Activated naive CD4-positive, alpha-beta T cell treated with anti-CD3 and anti-CD28 coated beads, Interleukin-2, amount 50 U/mL, for 16 hours (primary cell): ENCODE measurements at regions not wholly inside any gene's neighbourhood (a gene's known extent, or its start where the extent isn't known, plus 50 kb on each side); places are given as distances from the start of the nearest gene placed in this dataset.

Source experiments
- DNase-seq: peaks from one replicate; pipeline ENCODE4 v3.0.0-alpha.2; 2020

DNA sequence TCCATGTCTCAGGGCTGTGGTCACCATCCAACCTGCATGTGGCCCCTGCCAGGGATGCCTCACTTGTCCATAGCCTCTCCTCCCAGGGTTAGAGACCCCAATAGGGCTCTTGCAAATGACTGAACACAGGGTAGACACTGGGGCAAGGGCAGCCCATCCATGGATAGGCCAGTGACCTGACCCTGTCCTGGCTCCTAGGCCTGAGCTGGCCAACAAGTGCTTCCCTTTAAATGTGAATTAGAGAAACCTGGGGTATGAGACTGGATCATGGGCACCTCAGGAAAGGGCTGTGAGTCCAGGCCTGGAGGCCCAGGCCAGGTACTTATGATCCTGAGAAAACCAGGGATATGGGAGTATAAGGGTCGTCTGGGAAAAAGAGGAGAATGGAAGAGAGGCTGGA, 64.5 kb downstream of the COPS8 start:
- no peak for DNase-seq

DNA sequence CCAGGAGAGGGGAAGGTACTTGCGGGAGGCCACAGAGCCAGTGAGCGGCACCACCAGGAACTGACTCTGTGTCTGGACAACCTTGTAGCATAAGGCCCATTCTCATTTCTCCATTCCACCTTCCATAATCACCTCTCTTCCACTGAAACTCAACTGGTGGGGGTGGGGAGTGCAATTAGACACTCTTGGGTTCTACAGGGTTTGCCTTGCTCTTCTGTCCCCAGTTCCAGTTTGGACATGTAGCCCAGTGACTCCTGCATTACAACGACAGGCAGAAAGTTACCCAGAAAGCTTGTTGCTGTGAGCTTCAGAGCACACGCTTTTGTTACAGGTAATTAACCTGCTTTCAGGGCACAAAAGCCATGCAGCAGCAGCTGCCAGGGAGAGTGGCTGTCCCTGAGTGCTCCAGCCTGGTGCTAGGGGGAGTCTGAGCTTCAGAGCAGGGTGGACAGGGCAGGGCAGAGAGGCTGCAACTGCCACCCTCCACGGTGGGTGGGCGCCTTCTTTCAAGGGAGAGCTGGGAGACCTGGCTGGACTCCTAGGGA, 65.2 kb downstream of the COPS8 start:
- no peak for DNase-seq

DNA sequence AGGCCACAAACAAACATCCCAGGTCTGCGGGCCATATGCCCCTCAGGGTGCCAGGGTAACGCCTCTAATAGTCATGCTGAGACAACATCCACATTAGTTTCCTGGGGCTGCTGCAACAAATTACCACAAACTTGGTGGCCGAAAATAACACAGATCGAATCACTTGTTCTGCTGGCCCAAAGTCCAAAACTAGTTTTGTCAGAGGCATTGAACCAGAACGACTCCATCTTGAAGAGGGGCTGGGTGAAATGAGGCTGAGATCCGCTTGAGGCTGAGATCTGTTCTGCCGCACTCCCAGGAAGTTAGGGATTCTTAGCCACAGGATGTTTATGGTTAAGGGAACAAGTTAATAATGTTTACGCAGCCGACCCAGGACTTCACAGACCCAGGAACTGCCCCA, 66.7 kb downstream of the COPS8 start:
- no peak for DNase-seq

DNA sequence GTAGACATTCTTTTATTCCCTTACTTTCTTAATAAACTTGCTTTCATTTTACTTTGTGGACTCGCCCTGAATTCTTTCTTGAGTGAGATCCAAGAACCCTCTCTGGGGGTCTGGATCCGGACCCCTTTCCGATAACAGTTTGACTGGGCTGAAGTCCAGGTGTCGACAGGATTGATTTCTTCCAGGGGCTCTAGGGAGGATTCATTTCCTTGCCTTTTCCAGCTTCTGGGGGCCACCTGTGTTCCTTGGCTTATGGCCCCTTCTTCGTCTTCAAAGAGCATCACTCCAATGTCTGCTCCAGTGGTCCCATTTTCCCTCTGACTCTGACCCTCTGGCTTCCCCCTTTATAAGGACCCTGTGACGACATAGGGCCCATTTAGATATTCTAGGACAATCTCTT, 67.5 kb downstream of the COPS8 start:
- DNase-seq, result no peak

DNA sequence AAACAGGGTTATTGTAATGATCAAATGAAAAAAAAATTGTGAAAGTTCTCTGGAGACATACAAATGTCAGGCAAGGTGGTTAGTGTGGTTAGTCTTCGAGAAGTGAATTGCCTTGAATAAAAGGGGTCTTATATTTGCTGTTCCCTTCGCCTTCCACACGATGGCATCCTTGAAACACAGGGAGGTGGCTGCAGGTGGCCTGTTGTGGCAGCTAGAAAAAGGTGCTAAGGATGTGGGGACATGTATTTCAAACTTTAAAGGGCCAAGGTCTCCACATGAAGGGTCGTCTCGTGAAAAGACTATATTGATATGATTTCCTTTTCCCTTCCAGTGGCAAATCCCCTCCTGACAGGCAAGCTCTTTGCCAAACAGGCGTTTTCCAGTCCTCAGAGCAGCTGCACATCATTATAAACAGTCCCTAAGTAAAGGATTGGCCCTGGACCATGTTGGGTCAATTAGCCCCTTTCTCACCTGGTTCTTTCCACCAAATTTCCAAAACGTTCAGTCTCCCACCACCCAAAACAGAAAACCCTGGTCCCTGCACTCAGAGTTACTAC, 68.5 kb downstream of the COPS8 start:
- DNase-seq, result peak; percentile 55

DNA sequence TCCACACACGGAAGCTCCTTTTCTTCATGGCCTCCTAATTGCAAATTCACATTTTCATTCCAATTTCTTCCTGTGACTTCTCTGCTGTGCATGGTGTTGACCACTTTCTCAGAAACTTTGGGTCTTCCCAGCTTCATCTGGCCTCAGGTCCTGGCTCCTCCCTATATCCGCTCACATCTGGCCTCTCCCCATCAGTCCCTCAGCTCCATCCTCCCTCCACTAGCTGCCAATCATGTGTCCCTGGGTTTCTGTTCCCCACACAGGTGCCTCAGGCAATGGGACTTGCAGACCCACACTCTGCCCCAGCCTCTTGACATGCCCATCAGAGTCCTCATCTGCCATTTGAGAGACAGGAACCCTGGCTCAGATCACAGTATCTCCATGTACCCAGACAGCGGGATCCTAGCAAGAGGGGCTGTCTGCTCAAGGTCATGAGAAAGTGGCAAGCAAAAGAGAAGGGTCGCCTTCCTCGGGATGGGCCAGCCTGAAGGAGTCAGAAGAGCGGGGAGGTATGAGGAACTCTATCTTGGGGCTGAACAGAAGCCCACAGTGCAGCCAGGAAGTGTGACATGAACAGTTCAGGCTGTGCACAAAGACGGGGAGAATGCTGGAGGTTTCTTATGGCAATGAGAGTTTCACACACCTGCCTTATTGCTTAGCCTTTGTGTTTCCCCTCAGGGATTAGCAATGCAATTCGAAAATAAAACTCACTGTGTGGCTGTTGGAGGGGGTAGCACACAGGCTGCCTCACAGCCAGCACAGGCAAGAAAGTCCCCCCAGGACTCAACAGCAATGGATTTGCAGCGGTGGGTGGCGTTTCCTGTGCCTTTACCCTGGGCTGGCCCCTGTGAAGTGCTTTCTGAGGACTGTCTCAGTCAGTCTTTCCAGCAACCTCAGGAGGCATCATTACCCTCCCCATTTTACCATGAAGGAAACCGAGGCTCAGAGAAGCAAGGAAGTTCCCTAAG, 69.5 kb downstream of the COPS8 start:
- no peak for DNase-seq

DNA sequence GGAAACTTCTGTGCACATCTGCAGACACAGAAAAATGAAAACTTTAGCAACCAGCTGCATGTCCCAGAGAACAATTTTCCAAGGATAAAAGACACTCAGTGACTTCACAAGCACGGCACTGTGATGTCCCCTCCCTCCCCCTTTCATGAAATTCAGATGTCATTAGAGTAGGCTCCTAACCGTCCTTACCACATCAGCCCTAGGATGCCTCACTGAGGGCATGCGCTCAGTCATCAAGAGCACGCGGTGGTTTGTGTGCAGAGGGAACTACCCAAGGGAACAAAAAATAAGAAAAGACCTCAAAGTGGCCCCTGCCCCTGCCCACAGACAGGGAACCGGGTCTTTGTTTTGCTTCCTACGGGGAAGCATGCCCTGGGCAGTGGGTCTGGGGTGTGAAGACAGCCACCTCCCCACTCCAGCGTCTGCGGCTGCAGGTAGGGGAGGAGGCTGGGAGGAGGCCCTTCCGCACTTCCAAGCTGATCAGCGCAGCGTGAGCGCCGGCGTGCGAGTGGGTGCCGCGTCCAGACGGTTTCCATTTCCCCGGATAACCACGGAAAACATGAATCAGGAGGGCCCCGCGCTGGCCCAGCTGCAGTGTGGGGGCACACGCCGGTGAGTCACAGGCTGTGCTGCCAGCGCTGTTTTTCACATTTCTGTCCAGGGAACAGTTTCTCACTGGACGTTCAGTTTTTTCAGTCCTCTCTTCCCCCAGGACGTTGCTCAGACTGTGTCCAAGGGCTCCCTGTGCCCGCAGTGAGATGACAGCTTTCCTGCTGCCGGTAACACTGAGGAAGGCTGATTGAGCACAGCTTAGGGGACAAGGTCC, 70.6 kb downstream of the COPS8 start:
- peak; percentile 44 for DNase-seq

DNA sequence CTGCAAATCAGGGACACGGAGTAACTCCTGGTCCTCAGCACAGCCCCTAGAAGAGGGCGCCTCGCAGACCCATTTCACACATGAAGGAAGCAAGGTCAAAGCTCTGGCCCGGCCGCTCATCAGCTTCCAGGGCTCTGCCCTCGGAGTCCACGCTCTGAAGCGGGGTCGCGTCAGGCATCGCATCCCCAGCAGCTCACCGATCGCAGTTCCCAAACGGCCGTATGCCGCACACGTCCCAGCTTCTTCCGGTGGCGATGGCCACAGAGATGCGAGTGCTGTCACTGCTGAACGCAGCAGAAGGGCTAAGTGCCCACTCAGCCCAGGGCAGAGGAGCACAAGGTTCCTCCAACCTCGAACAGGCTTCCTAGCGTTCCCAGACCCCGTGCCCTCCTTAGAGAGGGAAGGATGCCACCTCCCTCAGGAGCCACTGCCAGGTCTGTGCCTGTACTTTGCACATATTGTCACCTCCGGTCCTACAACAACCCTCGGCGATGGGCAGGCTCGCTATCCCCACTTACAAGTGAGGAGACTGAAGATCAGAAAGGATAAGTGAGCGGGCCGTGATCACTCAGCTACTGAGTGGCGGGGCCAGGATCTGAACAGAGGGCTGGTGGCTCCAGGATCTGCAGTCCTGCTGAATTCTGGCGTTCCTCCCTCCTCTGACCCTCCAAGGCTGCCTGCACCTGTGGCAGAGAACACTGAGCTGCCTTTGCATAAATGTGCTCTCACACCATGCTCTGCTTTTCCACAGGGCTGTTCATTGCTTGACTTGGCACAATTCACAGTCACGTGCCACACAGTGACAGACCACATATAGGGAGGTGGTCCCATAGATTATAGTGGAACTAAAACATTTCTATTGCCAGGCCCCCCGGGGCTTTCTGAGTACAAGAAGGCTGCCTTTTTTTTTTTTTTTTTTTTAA, 71.4 kb downstream of the COPS8 start:
- DNase-seq, result no peak

DNA sequence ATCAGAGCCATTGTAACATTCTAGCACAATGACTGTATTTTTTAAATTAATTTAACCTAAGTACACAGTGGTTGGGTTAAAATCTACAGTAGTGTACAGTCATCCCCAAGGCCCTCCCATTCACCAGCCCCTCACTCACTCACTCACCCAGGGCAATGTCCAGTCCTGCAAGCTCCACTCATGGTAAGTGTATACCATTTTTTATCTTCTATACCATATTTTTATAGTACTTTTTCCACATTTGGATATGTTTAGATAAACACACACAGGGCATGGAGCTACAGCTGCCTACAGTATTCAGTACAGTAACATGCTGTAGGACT, 72.1 kb downstream of the COPS8 start:
- DNase-seq, result no peak

DNA sequence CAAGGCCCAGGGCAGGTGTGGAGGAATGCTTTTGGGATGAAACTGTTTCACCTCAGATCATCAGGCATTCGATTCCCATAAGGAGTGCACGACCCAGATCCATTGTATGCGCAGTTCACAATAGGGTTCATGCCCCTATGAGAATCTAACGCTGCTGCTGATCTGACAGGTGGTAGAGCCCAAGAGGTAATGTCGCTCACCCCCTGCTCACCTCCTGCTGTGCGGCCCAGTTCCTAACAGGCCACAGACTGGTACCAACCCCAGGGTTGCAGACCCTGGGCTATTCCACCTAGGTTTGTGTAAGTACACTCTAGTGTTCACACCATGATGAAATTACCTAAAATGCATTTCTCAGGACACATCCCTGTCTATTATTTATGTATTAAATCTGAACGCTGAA, 72.5 kb downstream of the COPS8 start:
- no peak for DNase-seq

DNA sequence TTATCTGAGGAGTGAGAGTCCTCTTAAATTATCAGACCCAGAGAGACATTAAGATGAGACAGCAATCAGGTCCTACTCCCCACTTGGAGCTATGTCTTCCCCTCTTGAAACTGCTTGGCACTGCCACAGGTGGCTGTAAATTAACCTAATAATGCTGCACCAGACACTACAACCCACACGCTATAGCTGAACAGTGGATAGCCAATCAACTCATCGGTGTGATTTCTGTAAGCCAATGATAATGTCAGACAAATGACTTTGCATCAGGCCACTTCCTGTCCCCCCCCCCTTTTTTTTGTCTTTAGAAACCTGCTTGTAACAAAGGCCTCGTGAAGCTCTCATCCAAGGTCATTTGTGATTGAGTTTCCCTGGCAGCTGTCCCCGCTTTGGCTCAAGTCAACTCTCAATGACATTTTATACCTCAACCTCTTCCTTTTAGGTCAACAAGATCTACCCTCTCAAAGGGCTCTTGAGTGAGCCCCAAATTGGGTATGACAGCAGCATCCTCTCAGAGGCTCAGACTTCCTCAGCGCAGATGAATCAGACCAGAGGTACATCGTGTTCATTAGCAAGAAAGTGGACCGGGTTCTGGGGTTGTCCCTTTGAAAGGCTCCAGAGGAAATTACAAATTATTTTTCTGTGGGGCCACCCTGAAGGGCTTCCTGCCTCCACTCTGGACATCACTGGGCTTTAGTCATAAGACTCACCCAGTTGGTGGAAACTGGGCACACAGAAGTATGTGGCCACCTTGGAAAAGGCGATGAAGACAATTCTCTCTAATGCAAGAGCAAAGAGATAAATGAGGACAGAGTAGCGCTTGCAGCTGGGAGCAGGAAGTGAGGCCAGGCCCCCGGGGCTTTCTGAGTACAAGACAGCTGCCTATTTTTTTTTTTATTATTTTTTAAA, 73.6 kb downstream of the COPS8 start:
- no peak for DNase-seq

DNA sequence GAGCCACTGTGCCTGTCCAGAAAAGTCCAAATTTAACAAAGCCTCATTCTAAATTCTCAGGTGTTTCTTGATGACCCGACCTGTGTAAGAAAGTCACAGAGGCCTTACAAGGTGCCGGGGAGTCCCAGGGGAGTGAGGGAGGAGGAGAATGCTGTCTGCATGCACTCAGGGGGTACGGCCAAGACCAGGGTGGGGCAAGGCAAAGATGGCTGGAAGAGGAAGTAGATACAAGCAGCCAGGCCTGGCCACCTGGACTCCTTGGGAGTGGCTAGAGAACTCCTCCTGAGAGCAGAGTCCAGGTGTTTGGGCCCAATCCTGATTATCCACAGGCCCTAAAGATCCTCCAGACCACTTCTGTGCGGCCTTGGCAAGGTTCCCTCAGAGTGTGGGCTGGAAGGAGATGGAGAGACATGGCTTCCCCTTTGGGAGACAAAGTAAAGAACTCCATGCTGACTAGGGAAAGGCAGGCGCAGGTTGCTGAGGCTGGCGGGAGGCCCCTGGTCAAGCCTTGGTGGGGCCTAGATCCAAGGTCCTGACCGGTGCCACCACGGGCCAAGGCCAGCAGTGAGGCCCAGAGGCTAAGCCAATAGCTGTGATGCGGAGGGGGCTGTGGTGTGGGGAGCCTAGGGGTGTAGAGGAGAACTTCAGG, 74.7 kb downstream of the COPS8 start:
- no peak for DNase-seq

DNA sequence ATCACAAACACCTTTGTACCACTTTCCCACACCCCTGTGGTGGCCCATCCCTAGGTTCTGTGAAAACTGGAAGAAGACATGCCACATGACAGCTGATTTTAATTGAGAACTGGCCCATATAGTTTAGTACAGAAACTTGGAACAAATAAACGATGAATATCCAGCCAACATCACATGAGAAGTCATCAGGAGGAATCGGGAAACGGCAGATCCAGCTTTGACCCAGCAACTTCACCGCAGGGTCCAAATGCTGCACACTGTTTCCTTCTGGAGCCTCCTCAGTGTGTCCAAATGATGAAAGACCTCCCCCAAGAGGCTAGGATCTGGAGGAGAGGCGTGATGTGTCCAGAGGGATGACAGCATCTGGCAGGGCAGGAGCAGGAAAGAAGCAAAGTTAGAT, 75.5 kb downstream of the COPS8 start:
- no peak for DNase-seq

DNA sequence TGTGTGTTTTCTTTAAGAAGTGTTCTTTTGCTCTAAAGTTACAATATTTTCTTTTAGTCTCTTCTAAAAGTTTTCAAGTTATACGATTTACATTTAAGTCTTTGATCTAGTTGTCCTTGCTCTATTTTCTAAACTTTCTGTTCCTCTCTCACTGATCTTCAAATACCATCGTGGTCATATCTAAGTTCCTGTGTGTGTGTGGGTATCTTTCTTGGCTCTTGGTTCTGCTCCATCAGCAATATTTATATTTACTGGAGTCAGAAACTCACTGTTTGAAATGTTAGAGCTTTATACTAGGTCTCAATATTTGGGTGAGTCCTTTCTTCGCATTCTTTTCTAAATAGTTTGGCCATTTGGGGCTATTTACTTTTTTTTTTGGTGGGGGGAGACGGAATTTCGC, 77.3 kb downstream of the COPS8 start:
- DNase-seq, result no peak

DNA sequence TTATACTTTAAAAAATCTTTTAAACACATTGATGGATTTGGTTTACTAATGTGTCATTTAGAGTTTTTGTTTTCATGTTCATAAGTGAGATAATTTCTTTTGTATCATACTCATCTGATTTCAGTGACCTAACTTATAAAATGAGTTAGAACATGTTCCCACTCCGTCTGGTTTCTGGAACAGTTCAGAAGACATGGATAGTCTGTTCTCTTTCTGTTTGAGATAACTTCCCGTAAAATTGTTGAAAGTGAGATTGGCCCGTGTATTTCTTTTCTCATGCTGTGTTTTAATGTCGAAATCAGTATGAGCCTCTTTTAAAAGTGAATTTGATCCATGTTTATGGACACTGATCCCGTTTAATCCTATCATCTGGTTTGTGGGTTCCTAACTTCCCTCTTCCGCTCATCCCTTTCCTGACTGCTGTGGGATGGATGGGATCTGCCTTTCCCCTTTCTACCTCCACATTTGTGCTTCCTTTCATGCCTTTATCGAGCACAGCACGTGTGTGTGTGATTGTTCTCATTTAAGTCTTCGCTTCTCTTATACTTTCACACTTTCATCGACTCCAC, 78.9 kb downstream of the COPS8 start:
- DNase-seq, result no peak

DNA sequence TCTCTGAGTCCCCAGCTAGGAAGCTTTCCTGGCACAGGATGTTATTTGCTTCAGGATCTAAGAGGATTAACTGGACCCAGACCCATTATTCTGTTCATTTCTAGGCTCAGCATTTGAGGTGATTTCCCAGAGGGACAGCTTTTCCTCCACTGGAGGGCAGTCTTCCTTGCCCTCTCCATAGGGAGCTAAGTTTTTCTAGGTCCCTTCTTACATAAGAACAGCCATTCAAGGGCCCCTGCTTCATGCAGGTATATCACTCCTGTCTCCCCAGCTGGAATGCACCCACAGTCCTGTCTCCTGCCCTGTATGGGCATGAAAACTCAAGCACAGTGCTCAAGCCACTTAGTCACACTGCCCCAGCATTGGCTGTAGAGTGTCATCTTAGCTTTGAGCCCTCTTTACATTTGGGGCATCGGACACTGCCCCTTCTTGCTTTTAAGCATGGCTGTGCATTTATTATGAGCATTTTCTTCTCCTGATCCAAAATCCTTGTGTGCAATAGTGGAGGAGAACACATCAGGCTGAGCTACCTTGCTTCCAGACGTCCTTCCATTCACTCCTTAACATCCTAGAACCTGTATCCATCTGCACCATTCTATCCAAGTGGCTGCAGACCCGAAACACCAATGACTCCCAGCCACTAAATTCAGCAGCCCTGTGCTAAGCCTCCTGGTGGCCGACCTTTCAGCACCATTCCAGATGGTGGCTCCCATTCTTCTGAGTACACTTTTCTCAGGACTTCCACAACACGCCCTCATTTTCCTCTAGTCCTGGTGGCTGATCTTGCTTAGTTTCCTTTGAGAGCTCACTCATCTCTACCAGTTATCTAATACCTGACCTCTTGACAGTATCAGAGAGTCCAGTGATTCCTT, 80.0 kb downstream of the COPS8 start:
- DNase-seq, result no peak

DNA sequence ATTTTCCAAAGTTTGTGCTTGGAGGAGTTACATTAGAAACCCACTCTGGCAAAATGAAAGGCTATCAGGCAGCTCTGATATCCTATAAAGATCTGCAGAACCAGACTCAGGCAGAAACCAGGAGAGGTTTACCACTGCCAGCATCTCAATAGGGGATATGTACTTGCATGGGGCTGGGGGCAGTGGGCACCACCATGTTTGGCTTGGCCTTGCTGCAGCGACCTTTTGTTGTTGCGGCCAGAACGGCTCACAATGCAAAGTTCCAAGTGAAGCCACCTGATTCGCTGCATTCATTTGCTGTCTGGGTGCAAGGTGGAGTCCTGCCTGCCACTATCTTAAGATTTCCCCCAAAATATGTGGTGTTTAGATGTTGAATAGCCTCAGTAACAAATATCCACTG, 81.3 kb downstream of the COPS8 start:
- no peak for DNase-seq

DNA sequence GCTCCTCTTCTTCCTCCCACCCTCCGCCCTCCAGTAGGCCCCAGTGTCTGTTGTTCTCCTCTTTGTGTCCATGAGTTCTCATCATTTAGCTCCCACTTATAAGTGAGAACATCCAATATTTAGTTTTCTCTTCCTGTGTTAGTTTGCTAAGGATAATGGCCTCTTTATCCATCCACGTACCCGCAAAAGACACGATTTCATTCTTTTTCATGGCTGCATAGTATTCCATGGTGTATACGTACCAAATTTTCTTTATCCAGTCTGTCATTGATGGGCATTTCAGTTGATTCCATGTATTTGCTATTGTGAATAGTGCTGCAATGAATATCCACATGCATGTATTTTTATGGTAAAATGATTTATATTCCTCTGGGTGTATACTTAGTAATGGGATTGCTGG, 82.2 kb downstream of the COPS8 start:
- DNase-seq, result no peak

DNA sequence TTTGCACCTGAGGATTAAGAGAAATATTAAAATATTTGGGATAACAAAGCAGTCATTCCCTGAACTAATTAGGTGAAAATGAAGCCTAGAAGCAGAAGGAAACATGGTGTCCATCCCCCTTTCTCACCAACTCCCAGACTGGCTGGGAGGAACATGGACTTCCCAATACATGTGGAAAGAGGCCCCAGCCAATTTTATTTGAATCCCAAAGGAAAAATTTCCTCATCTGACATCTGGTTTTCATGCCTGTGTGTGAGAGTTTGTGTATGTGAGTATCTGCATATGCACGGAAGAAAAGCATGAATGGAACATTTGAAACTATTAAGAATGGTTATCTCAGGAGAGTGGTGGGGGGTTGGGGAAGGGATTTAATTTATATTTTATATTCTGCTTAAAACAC, 84.3 kb downstream of the COPS8 start:
- DNase-seq, result no peak
